ENCODE measurements at regions not wholly inside any gene's neighbourhood (a gene's known extent, or its start where the extent isn't known, plus 50 kb on each side); places are given as distances from the start of the nearest gene placed in this dataset.
A peak's percentile ranks its signal among the peaks of the same experiment; 100 is the strongest.

DNA sequence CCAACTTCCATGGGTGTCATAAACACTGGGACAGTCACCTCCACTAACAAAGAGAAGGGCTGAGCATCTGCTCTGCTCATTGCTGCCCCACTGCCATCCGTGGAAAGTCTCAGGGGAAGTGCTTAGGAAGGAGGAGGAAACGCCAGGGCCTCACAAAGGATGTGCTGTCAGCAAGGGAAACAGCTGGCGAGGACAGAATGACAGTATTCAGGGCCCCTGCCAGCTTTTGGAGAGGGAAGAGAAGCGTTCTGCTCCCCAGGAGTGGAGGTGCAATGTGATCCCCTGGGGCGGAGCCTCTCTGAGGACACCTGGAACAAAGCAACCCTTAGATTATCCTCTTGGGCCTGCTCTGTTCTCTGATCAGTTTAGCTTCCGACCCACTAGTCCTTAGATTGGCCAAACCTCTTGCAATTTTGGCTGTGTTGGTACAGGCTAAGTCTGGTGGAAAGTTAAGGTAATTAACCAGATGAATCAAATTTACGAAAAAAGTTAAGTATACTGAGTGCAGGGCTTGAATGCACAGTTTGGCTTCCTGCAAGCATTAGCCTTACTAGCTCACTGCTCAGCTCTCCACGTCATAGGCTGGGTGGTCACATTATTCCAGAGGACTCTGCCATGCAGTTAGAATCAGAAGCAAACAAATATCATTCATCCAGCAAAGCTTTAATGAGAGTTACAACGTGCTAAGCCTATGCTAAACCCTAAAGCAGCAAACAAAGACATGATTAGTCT lies 170.2 kb upstream of the NFIA start:
- TF ChIP-seq, protein P1, sequence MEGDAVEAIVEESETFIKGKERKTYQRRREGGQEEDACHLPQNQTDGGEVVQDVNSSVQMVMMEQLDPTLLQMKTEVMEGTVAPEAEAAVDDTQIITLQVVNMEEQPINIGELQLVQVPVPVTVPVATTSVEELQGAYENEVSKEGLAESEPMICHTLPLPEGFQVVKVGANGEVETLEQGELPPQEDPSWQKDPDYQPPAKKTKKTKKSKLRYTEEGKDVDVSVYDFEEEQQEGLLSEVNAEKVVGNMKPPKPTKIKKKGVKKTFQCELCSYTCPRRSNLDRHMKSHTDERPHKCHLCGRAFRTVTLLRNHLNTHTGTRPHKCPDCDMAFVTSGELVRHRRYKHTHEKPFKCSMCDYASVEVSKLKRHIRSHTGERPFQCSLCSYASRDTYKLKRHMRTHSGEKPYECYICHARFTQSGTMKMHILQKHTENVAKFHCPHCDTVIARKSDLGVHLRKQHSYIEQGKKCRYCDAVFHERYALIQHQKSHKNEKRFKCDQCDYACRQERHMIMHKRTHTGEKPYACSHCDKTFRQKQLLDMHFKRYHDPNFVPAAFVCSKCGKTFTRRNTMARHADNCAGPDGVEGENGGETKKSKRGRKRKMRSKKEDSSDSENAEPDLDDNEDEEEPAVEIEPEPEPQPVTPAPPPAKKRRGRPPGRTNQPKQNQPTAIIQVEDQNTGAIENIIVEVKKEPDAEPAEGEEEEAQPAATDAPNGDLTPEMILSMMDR (IDR thresholded peaks at IDR 0.05; ENCODE audit: unreplicated experiment) = no peak
- Mint-ChIP-seq H3K27ac (ENCODE audit: unreplicated experiment) (peak overlapping the region; percentile 32), H3K4me1 (ENCODE audit: unreplicated experiment) (peaks cover 26% of the 10 kb centered on the region), H3K27me3 (ENCODE audit: unreplicated experiment) (peaks cover 3% of the 10 kb centered on the region), H3K9me3 (ENCODE audit: unreplicated experiment) (no peaks in the 10 kb centered on the region), H3K4me3 (ENCODE audit: unreplicated experiment) (no peak overlapping the region), H3K36me3 (ENCODE audit: low read depth, unreplicated experiment) (peaks cover 5% of the 10 kb centered on the region)
- DNase-seq (ENCODE audit: low spot score) = peak; percentile 36

GRCh38 chr1:60908159-60908558 lies 174.2 kb upstream of the NFIA start:
- DNase-seq (ENCODE audit: low spot score) = no peak
- Mint-ChIP-seq H3K9me3 (ENCODE audit: unreplicated experiment) (no peaks in the 10 kb centered on the region), H3K4me3 (ENCODE audit: unreplicated experiment) (no peak overlapping the region), H3K4me1 (ENCODE audit: unreplicated experiment) (peaks cover 40% of the 10 kb centered on the region), H3K27ac (ENCODE audit: unreplicated experiment) (no peak overlapping the region), H3K36me3 (ENCODE audit: low read depth, unreplicated experiment) (no peaks in the 10 kb centered on the region), H3K27me3 (ENCODE audit: unreplicated experiment) (peaks cover 2% of the 10 kb centered on the region)
- TF ChIP-seq, protein P1 (IDR thresholded peaks at IDR 0.05; ENCODE audit: unreplicated experiment) = no peak

DNA sequence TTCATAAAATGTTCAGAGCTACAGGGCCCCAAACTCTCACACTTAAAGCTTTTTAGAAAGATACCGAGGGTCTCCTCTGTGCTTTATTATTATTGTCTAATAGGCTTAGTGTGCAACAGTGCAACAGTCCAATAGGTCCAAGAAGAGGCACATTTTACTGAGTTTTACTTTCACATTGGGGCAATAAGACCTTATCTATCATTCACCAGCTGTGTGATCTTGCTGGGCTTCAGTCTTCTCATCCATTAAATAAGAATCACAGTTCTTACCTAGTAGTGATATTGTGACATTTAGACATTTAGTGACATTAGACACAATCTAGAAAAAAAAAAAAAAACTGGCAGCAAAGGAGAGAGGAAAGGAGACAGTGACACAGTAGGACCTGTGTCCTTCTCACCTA lies 175.8 kb upstream of the NFIA start:
- TF ChIP-seq, protein P1 (IDR thresholded peaks at IDR 0.05; ENCODE audit: unreplicated experiment) = no peak
- Mint-ChIP-seq H3K27me3 (ENCODE audit: unreplicated experiment) (peaks cover 2% of the 10 kb centered on the region), H3K36me3 (ENCODE audit: low read depth, unreplicated experiment) (no peaks in the 10 kb centered on the region), H3K4me1 (ENCODE audit: unreplicated experiment) (peaks cover 30% of the 10 kb centered on the region), H3K9me3 (ENCODE audit: unreplicated experiment) (no peaks in the 10 kb centered on the region), H3K4me3 (ENCODE audit: unreplicated experiment) (no peak overlapping the region), H3K27ac (ENCODE audit: unreplicated experiment) (no peak overlapping the region)
- no peak for DNase-seq (ENCODE audit: low spot score)

GRCh38 chr1:60906039-60906438 lies 176.3 kb upstream of the NFIA start:
- Mint-ChIP-seq H3K9me3 (ENCODE audit: unreplicated experiment) (no peaks in the 10 kb centered on the region), H3K27me3 (ENCODE audit: unreplicated experiment) (peaks cover 2% of the 10 kb centered on the region), H3K4me3 (ENCODE audit: unreplicated experiment) (no peak overlapping the region), H3K27ac (ENCODE audit: unreplicated experiment) (no peak overlapping the region), H3K36me3 (ENCODE audit: low read depth, unreplicated experiment) (no peaks in the 10 kb centered on the region), H3K4me1 (ENCODE audit: unreplicated experiment) (peaks cover 25% of the 10 kb centered on the region)
- TF ChIP-seq, protein P1 (IDR thresholded peaks at IDR 0.05; ENCODE audit: unreplicated experiment) = no peak
- no peak for DNase-seq (ENCODE audit: low spot score)

DNA sequence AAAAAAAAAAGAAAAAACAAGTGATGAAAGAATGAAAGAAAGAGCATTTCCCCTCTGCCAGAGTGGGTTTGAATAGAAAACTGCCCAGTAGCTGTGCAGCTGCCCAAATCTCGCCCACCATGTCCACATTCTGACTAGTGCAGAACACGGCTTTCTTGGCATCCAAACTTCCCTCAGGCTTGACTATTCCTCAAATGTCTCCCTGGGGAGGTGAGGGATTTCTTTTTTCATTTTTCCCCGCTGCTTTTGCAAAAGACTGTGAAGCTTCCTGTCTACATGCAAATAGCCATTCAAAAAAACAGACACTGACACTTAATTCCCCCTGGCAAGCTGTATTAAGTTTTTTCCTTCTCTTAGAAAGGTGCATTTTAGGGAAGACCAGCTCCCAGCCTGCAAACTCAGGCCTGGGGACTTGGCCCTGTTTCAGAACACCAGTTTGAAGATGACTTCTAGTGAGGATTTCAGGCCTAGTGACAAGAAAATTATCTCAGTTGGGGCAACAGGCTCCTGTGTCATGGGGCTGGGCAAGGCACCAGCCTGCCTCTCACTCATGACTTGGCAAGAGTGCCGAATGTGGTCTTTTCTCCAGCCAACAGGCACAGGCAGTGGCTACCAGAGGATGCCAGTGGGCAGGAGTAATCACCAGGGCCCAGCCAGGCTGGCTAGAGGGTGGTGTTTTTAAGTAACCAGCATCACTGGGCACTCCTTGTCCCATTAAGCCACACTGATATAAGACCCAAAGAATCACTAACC lies 178.1 kb upstream of the NFIA start:
- TF ChIP-seq, protein P1 (IDR thresholded peaks at IDR 0.05; ENCODE audit: unreplicated experiment) = no peak
- Mint-ChIP-seq H3K4me3 (ENCODE audit: unreplicated experiment) (no peak overlapping the region), H3K27ac (ENCODE audit: unreplicated experiment) (no peak overlapping the region), H3K36me3 (ENCODE audit: low read depth, unreplicated experiment) (no peaks in the 10 kb centered on the region), H3K27me3 (ENCODE audit: unreplicated experiment) (peaks cover 2% of the 10 kb centered on the region), H3K9me3 (ENCODE audit: unreplicated experiment) (no peaks in the 10 kb centered on the region), H3K4me1 (ENCODE audit: unreplicated experiment) (peaks cover 21% of the 10 kb centered on the region)
- DNase-seq (ENCODE audit: low spot score) = no peak

Data from endothelial cell (in vitro differentiated cells).